ENCODE measurements at regions not wholly inside any gene's neighbourhood (a gene's known extent, or its start where the extent isn't known, plus 50 kb on each side); places are given as distances from the start of the nearest gene placed in this dataset.

- Histone ChIP-seq H3K36me3 (no peaks in the 10 kb centered on the region), H3K9me3 (no peaks in the 10 kb centered on the region), H3K4me1 (peaks cover 0 to 7% of the 10 kb centered on the region in 2 donors), H3K27ac (peak overlapping the region; percentile 1 to 74), H3K4me3 (no peak overlapping the region), H3K27me3 (no peaks in the 10 kb centered on the region)
- intact Hi-C loops (cut with DNase I) = loop anchor here (2.0 to 10.0 kb wide), 4 partner anchors 39 to 196 kb away; no protein-coding TSS in a partner anchor
- no peak for DNase-seq (ENCODE audit: low spot score in 2 of 2)
- no peak for TF ChIP-seq CTCF (IDR thresholded peaks at IDR 0.05)
Observed at GRCh38 chr13:30846311-30846710, 59.8 kb upstream of the MEDAG start.

DNA sequence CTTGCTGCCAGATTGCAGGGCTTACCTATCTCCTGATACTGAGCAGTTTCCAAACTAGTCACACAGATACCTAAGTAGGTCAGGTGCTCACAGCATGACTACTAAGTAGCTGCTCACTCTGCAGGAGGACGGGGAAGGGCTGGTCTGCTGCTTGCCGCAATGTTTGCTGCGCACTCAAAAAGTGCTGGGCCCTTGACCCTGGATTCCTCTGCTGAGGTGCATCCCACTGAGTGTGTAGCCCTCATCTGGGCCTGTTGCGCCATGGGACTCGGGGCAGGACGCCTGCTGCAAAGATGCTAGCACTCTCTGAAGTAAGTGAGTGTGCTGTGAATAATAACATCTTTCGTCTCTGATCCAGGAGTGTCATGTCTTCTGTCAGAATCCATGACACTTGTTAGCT is 59.2 kb upstream of the MEDAG start:
- no peaks in the 10 kb centered on the region for H3K27me3 ChIP-seq
- no peak overlapping the region for H3K4me3 ChIP-seq
- no peaks in the 10 kb centered on the region for H3K36me3 ChIP-seq
- intact Hi-C loops (cut with DNase I) = loop anchor here (2.0 to 10.0 kb wide), 4 partner anchors 40 to 195 kb away; no protein-coding TSS in a partner anchor
- TF ChIP-seq CTCF (IDR thresholded peaks at IDR 0.05) = no peak
- H3K27ac ChIP-seq = peak overlapping the region; percentile 74 to 87
- no peak for DNase-seq (ENCODE audit: low spot score in 2 of 2)
- no peaks in the 10 kb centered on the region for H3K9me3 ChIP-seq
- H3K4me1 ChIP-seq = peaks cover 0 to 7% of the 10 kb centered on the region in 2 donors

GRCh38 chr13:30847650-30848307 is 58.3 kb upstream of the MEDAG start:
- peak; percentile 48 to 90 for DNase-seq (ENCODE audit: low spot score in 2 of 2)
- Histone ChIP-seq H3K27me3 (no peaks in the 10 kb centered on the region), H3K27ac (peak overlapping the region; percentile 74 to 87), H3K4me3 (peak overlapping the region in 1 of 2 donors; percentile 1), H3K9me3 (no peaks in the 10 kb centered on the region), H3K36me3 (no peaks in the 10 kb centered on the region), H3K4me1 (peaks cover 0 to 7% of the 10 kb centered on the region in 2 donors)
- intact Hi-C loops (cut with DNase I) = loop anchor here (2.0 to 10.0 kb wide), 4 partner anchors 40 to 195 kb away; no protein-coding TSS in a partner anchor
- TF ChIP-seq CTCF (IDR thresholded peaks at IDR 0.05) = no peak

DNA sequence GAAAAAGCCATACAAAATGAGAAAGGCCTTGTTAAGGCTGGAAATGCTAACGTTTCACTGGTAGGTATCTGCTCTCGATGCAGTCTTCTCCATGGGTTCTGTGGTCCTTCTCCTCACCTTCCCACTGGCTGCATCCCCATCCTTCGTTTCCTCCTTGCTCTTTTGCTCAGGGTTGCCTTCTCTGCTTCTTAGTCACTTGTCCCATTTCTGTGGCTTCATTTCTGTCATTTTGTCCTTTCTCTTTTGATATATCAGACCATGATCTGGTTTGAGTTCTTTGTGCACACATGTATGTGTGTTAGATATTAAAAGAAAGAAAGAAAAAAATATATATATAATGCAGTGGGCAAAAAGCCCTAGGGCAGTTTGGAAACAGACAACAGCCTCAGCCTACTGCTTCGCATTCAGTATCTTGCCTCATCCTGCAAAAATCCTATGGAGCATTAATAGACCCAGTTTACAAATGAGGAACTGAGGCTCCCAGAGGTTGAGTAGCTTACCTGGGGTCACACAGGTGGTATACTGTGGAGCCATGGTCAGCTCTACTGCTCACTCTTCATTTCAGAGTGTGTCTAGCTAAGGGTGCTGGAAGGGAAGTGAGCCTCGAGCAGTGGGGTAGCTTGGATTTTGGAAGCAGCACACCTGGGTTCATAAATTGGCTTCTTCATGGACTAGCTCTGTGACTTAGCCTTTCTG is 57.6 kb upstream of the MEDAG start:
- TF ChIP-seq CTCF (IDR thresholded peaks at IDR 0.05) = no peak
- no peak for DNase-seq (ENCODE audit: low spot score in 2 of 2)
- H3K4me1 ChIP-seq = peaks cover 0 to 7% of the 10 kb centered on the region in 2 donors
- no peak overlapping the region for H3K4me3 ChIP-seq
- H3K9me3 ChIP-seq = no peaks in the 10 kb centered on the region
- H3K27ac ChIP-seq = peak overlapping the region; percentile 74 to 87
- intact Hi-C loops (cut with DNase I) = loop anchor here (1.0 to 10.0 kb wide), 4 partner anchors 15 to 194 kb away; no protein-coding TSS in a partner anchor
- no peaks in the 10 kb centered on the region for H3K36me3 ChIP-seq
- H3K27me3 ChIP-seq = no peaks in the 10 kb centered on the region

DNA sequence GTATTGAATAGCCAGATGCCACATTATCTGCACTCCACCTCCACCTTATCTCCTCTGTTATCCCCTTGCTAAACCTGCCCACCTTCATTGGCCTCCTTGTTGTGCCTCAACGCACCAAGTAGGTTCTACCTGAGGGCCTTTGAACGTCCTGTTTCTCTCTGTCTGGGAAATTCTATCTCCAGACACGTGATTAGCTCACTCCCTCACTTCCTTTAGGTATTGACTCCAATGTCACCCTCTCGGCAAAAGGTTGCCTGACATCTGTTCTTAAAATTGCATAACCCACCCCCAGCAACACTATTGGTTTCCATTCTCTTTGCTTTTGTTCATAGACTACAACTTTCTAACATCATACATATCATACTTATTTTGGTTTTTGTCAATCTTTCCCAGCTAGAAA is 56.5 kb upstream of the MEDAG start:
- H3K4me3 ChIP-seq = no peak overlapping the region
- H3K4me1 ChIP-seq = peaks cover 0 to 7% of the 10 kb centered on the region in 2 donors
- no peak overlapping the region for H3K27ac ChIP-seq
- H3K9me3 ChIP-seq = no peaks in the 10 kb centered on the region
- intact Hi-C loops (cut with DNase I) = loop anchor here (1.0 to 10.0 kb wide), 4 partner anchors 14 to 193 kb away; no protein-coding TSS in a partner anchor
- H3K36me3 ChIP-seq = no peaks in the 10 kb centered on the region
- no peak for TF ChIP-seq CTCF (IDR thresholded peaks at IDR 0.05)
- no peak for DNase-seq (ENCODE audit: low spot score in 2 of 2)
- H3K27me3 ChIP-seq = no peaks in the 10 kb centered on the region

Measured in ascending aorta (tissue), 2 donors.